NCI-H1092 treated with DMSO at 0.1 percent for 48 hours (cell line): ENCODE measurements at regions not wholly inside any gene's neighbourhood (a gene's known extent, or its start where the extent isn't known, plus 50 kb on each side); places are given as distances from the start of the nearest gene placed in this dataset.

Experiments
- DNase-seq: peaks from one replicate; lab custom pipeline; 2025; lab: John Stamatoyannopoulos, UW

GRCh38 chr22:48560836-48561235, 1266.8 kb downstream of the BRD1 start:
- DNase-seq = no peak

GRCh38 chr22:48560389-48560751, 1267.3 kb downstream of the BRD1 start:
- DNase-seq = no peak

GRCh38 chr22:48559647-48560388, 1267.9 kb downstream of the BRD1 start:
- DNase-seq = no peak

- DNase-seq = no peak
Measured at GRCh38 chr22:48558606-48559402, 1268.9 kb downstream of the BRD1 start.

- no peak for DNase-seq
Measured at GRCh38 chr22:48558016-48558415, 1269.7 kb downstream of the BRD1 start.

GRCh38 chr22:48557473-48557872, 1270.2 kb downstream of the BRD1 start:
- no peak for DNase-seq

GRCh38 chr22:48556751-48557150, 1270.9 kb downstream of the BRD1 start:
- DNase-seq = no peak

- DNase-seq = no peak
Measured at GRCh38 chr22:48556222-48556621, 1271.5 kb downstream of the BRD1 start.

- no peak for DNase-seq
Measured at GRCh38 chr22:48555606-48556005, 1272.1 kb downstream of the BRD1 start.

GRCh38 chr22:48554893-48555572, 1272.6 kb downstream of the BRD1 start:
- no peak for DNase-seq

GRCh38 chr22:48553694-48554308, 1273.9 kb downstream of the BRD1 start:
- DNase-seq = no peak

GRCh38 chr22:48553119-48553518, 1274.6 kb downstream of the BRD1 start:
- DNase-seq = no peak

- DNase-seq = no peak
Measured at GRCh38 chr22:48551716-48552268, 1275.9 kb downstream of the BRD1 start.

GRCh38 chr22:48551061-48551460, 1276.6 kb downstream of the BRD1 start:
- no peak for DNase-seq

GRCh38 chr22:48548391-48548790, 1279.3 kb downstream of the BRD1 start:
- DNase-seq = no peak

- DNase-seq = no peak
Measured at GRCh38 chr22:48547971-48548370, 1279.7 kb downstream of the BRD1 start.

GRCh38 chr22:48546653-48547424, 1280.8 kb downstream of the BRD1 start:
- no peak for DNase-seq

- no peak for DNase-seq
Measured at GRCh38 chr22:48545987-48546386, 1281.7 kb downstream of the BRD1 start.

- DNase-seq = no peak
Measured at GRCh38 chr22:48541401-48542098, 1286.1 kb downstream of the BRD1 start.

- no peak for DNase-seq
Measured at GRCh38 chr22:48539261-48539660, 1288.4 kb downstream of the BRD1 start.
